ENCODE measurements at regions not wholly inside any gene's neighbourhood (a gene's known extent, or its start where the extent isn't known, plus 50 kb on each side); places are given as distances from the start of the nearest gene placed in this dataset.

DNA sequence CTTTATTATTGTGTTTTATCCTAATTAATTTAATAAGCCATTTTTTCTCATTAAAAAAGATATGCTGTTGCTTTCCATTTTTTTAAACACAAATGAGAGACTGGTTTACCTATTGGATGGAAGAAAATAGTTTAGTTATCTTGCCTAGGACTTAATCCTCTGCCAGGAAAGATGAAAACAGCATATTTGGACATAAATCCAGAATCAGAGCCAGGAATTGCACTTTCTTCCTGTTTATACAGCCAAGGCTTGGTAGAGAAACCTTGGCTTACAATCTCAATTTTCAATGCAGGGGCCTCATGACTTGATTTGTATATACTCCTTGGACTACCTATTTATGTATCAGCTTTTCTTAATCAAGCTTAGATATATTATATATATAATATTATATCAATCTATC lies 618.8 kb upstream of the SEMA3D start:
- TF ChIP-seq, protein P1, sequence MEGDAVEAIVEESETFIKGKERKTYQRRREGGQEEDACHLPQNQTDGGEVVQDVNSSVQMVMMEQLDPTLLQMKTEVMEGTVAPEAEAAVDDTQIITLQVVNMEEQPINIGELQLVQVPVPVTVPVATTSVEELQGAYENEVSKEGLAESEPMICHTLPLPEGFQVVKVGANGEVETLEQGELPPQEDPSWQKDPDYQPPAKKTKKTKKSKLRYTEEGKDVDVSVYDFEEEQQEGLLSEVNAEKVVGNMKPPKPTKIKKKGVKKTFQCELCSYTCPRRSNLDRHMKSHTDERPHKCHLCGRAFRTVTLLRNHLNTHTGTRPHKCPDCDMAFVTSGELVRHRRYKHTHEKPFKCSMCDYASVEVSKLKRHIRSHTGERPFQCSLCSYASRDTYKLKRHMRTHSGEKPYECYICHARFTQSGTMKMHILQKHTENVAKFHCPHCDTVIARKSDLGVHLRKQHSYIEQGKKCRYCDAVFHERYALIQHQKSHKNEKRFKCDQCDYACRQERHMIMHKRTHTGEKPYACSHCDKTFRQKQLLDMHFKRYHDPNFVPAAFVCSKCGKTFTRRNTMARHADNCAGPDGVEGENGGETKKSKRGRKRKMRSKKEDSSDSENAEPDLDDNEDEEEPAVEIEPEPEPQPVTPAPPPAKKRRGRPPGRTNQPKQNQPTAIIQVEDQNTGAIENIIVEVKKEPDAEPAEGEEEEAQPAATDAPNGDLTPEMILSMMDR (IDR thresholded peaks at IDR 0.05): no peak
- TF ChIP-seq POLR2A (IDR thresholded peaks at IDR 0.05): no peak
- no peak for TF ChIP-seq POLR2AphosphoS5 (IDR thresholded peaks at IDR 0.05)
